Suprapubic skin (tissue), 4 donors: ENCODE measurements at regions not wholly inside any gene's neighbourhood (a gene's known extent, or its start where the extent isn't known, plus 50 kb on each side); places are given as distances from the start of the nearest gene placed in this dataset.

Source experiments
- DNase-seq, 2 donors: peaks; one replicate each; pipeline ENCODE4 v3.0.0-alpha.2; 2019; ENCODE audit warnings: low spot score in 2 of 2
- H3K27ac ChIP-seq: fragments of 200-600 bp; sonication (generic); one replicate; pipeline ENCODE4 v1.5.1; 2019
- H3K27me3 ChIP-seq: fragments of 200-600 bp; sonication (generic); one replicate; pipeline ENCODE4 v1.5.1; 2019
- H3K36me3 ChIP-seq: fragments of 200-600 bp; sonication (generic); one replicate; pipeline ENCODE4 v1.5.1; 2019
- H3K4me1 ChIP-seq: fragments of 200-600 bp; sonication (generic); one replicate; pipeline ENCODE4 v1.5.1; 2019
- H3K4me3 ChIP-seq: fragments of 200-600 bp; sonication (generic); one replicate; pipeline ENCODE4 v1.5.1; 2019; ENCODE audit warnings: mild to moderate bottlenecking
- H3K9me3 ChIP-seq: fragments of 200-600 bp; sonication (generic); one replicate; pipeline ENCODE4 v1.5.1; 2019
- EP300 ChIP-seq: sonication (generic); formaldehyde crosslinking; IDR thresholded peaks from one replicate; pipeline ENCODE4 v1.6.1; 2017; ENCODE audit warnings: antibody characterized with exemption
- POLR2A ChIP-seq, 2 donors: fragments of 450-650 bp; IDR thresholded peaks; one replicate each; pipeline ENCODE4 v1.6.1; 2017; ENCODE audit warnings: antibody characterized with exemption in 2 of 2, mild to moderate bottlenecking in 2 of 2, moderate library complexity in 2 of 2
- POLR2AphosphoS5 ChIP-seq, 3 donors: sonication (generic); formaldehyde crosslinking; IDR thresholded peaks; one replicate each; pipeline ENCODE4 v1.6.1; 2017; ENCODE audit warnings: antibody characterized with exemption in 3 of 3
- WGBS: methylation state at CpG from one replicate; pipeline ENCODE4 v1.1.5; 2018; 5-methylcytosine and 5-hydroxymethylcytosine counted together
- TF ChIP-seq, protein P1 (sequence below), 2 donors: fragments of 200-600 bp in 1 of 2; fragments of 450-650 bp in 1 of 2; sonication (generic) in 1 of 2; IDR thresholded peaks; one replicate each; pipeline ENCODE4 v1.5.1; 2016 to 2019; ENCODE audit warnings: antibody characterized with exemption in 2 of 2, mild to moderate bottlenecking in 1 of 2, moderate library complexity in 1 of 2

DNA sequence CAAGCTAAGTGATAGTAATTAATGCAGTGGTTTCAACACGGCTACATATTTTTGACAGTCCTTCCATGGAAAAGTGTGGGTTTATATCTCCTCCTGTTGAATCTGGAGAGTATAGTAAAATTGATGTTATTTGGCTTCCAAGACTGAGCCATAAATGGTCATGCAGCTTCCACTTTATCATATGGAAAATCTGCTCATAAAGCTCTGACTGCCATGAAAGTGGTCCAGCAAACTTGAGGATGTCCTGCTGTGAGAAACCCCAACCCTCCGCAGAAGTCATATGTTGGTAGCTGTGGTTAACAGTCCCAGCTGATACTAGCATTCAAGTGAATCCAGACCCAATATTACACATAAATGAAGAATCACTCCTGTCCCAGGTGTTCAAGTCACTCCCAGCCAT is 378.3 kb downstream of the KCTD16 start:
- TF ChIP-seq EP300: no peak
- TF ChIP-seq POLR2AphosphoS5 (IDR thresholded peaks at IDR 0.05): no peak
- TF ChIP-seq, protein P1, sequence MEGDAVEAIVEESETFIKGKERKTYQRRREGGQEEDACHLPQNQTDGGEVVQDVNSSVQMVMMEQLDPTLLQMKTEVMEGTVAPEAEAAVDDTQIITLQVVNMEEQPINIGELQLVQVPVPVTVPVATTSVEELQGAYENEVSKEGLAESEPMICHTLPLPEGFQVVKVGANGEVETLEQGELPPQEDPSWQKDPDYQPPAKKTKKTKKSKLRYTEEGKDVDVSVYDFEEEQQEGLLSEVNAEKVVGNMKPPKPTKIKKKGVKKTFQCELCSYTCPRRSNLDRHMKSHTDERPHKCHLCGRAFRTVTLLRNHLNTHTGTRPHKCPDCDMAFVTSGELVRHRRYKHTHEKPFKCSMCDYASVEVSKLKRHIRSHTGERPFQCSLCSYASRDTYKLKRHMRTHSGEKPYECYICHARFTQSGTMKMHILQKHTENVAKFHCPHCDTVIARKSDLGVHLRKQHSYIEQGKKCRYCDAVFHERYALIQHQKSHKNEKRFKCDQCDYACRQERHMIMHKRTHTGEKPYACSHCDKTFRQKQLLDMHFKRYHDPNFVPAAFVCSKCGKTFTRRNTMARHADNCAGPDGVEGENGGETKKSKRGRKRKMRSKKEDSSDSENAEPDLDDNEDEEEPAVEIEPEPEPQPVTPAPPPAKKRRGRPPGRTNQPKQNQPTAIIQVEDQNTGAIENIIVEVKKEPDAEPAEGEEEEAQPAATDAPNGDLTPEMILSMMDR (IDR thresholded peaks at IDR 0.05): no peak
- no peak for TF ChIP-seq POLR2A (IDR thresholded peaks at IDR 0.05)
- H3K4me1 ChIP-seq: no peaks in the 10 kb centered on the region
- 89% methylated on average over 2 of the region's 2 CpGs for WGBS
- H3K27ac ChIP-seq: no peak overlapping the region
- no peak for DNase-seq
- no peaks in the 10 kb centered on the region for H3K36me3 ChIP-seq
- H3K4me3 ChIP-seq: no peak overlapping the region
- no peaks in the 10 kb centered on the region for H3K27me3 ChIP-seq
- H3K9me3 ChIP-seq: no peaks in the 10 kb centered on the region

DNA sequence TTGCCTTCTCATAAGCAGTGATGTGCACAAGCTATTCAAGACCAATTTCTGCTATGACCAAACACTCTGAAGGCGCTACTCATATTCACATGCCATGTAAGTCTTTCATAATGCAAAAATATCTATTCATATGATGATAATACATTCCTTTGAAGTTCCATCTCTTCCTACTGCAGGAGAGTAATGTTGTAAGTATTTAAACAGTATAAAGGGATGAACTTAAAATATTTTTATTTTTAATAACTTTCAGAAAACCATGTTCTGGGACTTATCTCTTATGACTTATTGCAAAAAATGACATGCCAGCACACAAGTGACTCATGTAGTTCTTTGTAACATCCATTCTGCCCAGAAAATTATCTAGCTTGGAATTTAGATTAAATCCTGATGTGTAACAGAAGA is 376.4 kb downstream of the KCTD16 start:
- Histone ChIP-seq H3K36me3 (no peaks in the 10 kb centered on the region), H3K27ac (no peak overlapping the region), H3K4me1 (no peaks in the 10 kb centered on the region), H3K9me3 (no peaks in the 10 kb centered on the region), H3K4me3 (no peak overlapping the region), H3K27me3 (no peaks in the 10 kb centered on the region)
- DNase-seq: no peak
- TF ChIP-seq POLR2AphosphoS5 (IDR thresholded peaks at IDR 0.05): no peak
- no peak for TF ChIP-seq POLR2A (IDR thresholded peaks at IDR 0.05)
- no peak for TF ChIP-seq EP300
- TF ChIP-seq, protein P1 (IDR thresholded peaks at IDR 0.05): no peak
- WGBS: 89% methylated on average over 1 of the region's 1 CpG

DNA sequence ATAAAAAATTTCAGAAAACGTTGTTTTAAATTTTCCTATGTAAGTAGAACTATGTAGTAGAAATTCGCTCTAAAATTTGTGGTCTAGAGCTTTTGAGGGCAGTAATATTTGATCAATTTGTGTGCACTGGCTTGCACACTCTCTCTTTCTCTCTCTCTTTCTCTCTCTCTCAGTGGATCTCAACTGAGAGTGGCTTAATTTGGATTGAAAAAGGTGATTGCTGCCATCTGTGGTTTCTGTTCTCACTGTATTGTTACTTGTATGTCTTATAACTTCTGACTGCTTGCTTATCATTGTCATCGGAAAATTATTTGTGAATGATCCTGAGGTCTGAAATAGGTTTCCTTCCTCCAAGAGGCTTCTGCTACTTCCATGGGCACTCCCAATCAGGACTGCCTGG is 368.2 kb downstream of the KCTD16 start:
- DNase-seq: no peak
- Histone ChIP-seq H3K27me3 (no peaks in the 10 kb centered on the region), H3K4me1 (no peaks in the 10 kb centered on the region), H3K36me3 (no peaks in the 10 kb centered on the region), H3K4me3 (no peak overlapping the region), H3K9me3 (no peaks in the 10 kb centered on the region), H3K27ac (no peak overlapping the region)
- 81% methylated on average over 3 of the region's 3 CpGs for WGBS
- TF ChIP-seq POLR2A (IDR thresholded peaks at IDR 0.05) (no peak), EP300 (no peak), POLR2AphosphoS5 (IDR thresholded peaks at IDR 0.05) (no peak)
- TF ChIP-seq, protein P1 (IDR thresholded peaks at IDR 0.05): no peak
